Vagina (tissue), 2 donors: ENCODE measurements at regions not wholly inside any gene's neighbourhood (a gene's known extent, or its start where the extent isn't known, plus 50 kb on each side); places are given as distances from the start of the nearest gene placed in this dataset.

Source experiments
- DNase-seq, 2 donors: peaks; one replicate each; pipeline ENCODE4 v3.0.0-alpha.2; 2017; ENCODE audit errors: extremely low spot score in 2 of 2
- H3K27ac ChIP-seq: fragments of 200-600 bp; sonication (generic); one replicate; pipeline ENCODE4 v1.5.1; 2019
- H3K27me3 ChIP-seq: fragments of 200-600 bp; sonication (generic); one replicate; pipeline ENCODE4 v1.5.1; 2019
- H3K36me3 ChIP-seq, 2 donors: fragments of 200-600 bp; sonication (generic); one replicate each; pipeline ENCODE4 v1.5.1; 2017 to 2019
- H3K4me1 ChIP-seq: fragments of 200-600 bp; sonication (generic); one replicate; pipeline ENCODE4 v1.5.1; 2019
- H3K4me3 ChIP-seq, 2 donors: fragments of 200-600 bp; sonication (generic); 1 replicate in 1 of 2; 2 replicates in 1 of 2; pipeline ENCODE4 v1.5.1; 2016 to 2019
- H3K9me3 ChIP-seq: fragments of 200-600 bp; sonication (generic); one replicate; pipeline ENCODE4 v1.5.1; 2019
- CTCF ChIP-seq, 3 experiments: fragments of 450-650 bp in 2 of 3; fragments of 200-600 bp in 1 of 3; sonication (generic) in 1 of 3; IDR thresholded peaks; one replicate each; pipeline ENCODE4 v1.5.1; 2017 to 2019; ENCODE audit warnings: antibody characterized with exemption in 3 of 3, mild to moderate bottlenecking in 2 of 3, moderate library complexity in 2 of 3
- POLR2A ChIP-seq, 2 donors: fragments of 450-650 bp; IDR thresholded peaks; one replicate each; pipeline ENCODE4 v1.6.1; 2017; ENCODE audit warnings: antibody characterized with exemption in 2 of 2, mild to moderate bottlenecking in 2 of 2, moderate library complexity in 2 of 2
- POLR2AphosphoS5 ChIP-seq, 2 donors: sonication (generic); formaldehyde crosslinking; IDR thresholded peaks; one replicate each; pipeline ENCODE4 v1.9.0; 2017; ENCODE audit warnings: antibody characterized with exemption in 2 of 2, mild to moderate bottlenecking in 2 of 2, low read depth in 1 of 2; ENCODE audit not compliant: insufficient read depth in 1 of 2
- intact Hi-C: fragments of 100-400 bp; cut with DNase I; formaldehyde crosslinking; loops from one replicate; pipeline ENCODE4 v1.15.1; 2023

GRCh38 chr10:116000151-116000842, 272.7 kb downstream of the GFRA1 start:
- H3K9me3 ChIP-seq: no peaks in the 10 kb centered on the region
- no peak overlapping the region for H3K4me3 ChIP-seq
- no peaks in the 10 kb centered on the region for H3K36me3 ChIP-seq
- intact Hi-C loops: no loop called here
- H3K4me1 ChIP-seq: peaks cover 4% of the 10 kb centered on the region
- H3K27ac ChIP-seq: no peak overlapping the region
- TF ChIP-seq CTCF (IDR thresholded peaks at IDR 0.05) (no peak), POLR2A (IDR thresholded peaks at IDR 0.05) (no peak), POLR2AphosphoS5 (IDR thresholded peaks at IDR 0.05; ENCODE audit: insufficient read depth in 1 of 2, low read depth in 1 of 2) (no peak)
- no peaks in the 10 kb centered on the region for H3K27me3 ChIP-seq
- DNase-seq: peak in 1 of 2 donors; percentile 69
